ENCODE measurements at regions not wholly inside any gene's neighbourhood (a gene's known extent, or its start where the extent isn't known, plus 50 kb on each side); places are given as distances from the start of the nearest gene placed in this dataset.

DNA sequence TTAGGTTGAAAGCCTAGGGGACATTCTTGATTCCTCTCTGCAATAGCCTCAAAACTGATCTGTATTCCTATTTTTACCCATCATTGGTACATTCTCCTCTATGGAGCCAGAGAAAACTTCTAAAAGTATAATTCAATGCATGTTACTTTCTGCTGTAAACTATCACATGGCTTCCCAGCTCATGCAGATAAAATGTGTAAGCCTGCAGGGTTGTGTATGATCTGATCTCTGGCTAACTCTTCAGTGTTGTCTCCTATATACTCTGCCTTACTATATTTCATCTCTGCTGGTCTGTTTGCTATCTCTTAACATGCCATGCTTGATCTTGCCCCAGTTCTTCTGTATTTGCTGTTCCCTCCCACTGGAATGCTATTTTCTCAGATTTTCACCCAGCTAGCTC, 323.3 kb upstream of the RSPO3 start:
- H3K4me1 Mint-ChIP-seq: no peaks in the 10 kb centered on the region
- H3K9me3 Mint-ChIP-seq: no peaks in the 10 kb centered on the region
- no peaks in the 10 kb centered on the region for H3K36me3 Mint-ChIP-seq
- H3K4me3 Mint-ChIP-seq: no peak overlapping the region
- POLR2A ChIA-PET: no interaction called here
- H3K27me3 Mint-ChIP-seq: peaks cover 0 to 8% (median 0%) of the 10 kb centered on the region in 5 donors
- H3K27ac Mint-ChIP-seq: no peak overlapping the region
- ATAC-seq (no peak), DNase-seq (no peak)

DNA sequence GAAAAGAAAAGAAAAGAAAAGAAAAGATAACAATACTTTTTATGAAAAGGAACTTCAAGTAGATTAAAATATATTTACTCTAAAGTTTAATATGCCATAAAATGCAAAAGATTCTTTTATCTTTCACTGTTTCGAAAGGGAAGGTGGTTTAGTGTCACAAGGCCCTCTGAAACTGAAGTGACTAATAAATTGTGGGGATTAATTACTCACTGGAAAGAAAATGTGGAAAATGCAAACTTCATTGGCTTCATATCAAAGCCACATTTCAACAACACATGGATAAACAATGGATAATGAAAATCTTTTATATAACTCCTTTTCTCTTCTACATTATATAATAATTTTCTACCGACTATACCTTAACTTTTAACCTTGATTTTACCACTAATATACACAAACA, 320.5 kb upstream of the RSPO3 start:
- Mint-ChIP-seq H3K36me3 (no peaks in the 10 kb centered on the region), H3K4me3 (no peak overlapping the region), H3K9me3 (no peaks in the 10 kb centered on the region), H3K27ac (no peak overlapping the region), H3K4me1 (no peaks in the 10 kb centered on the region), H3K27me3 (peaks cover 0 to 13% (median 0%) of the 10 kb centered on the region in 5 donors)
- ATAC-seq (no peak), DNase-seq (no peak)
- POLR2A ChIA-PET: no interaction called here

DNA sequence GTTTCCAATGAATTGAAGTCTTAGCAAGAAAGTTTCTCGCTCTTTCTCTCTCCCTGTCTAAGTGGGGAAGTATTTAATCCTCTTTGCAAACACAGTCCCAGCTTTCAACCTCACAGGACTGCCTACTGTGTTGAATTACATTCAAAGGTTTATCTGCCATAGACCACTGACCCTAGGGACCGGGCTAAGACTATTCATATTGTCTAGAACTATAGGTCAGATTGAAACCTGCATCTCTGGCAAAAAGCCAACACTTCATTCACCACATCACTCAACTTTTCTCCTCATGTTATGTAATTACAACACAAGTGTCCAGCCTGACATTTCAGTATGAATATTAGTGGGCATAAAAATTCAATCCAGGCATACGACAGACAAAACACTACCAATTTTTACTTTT, 314.7 kb upstream of the RSPO3 start:
- peaks cover 0 to 14% (median 4%) of the 10 kb centered on the region in 5 donors for H3K27me3 Mint-ChIP-seq
- ATAC-seq (no peak), DNase-seq (no peak)
- no peaks in the 10 kb centered on the region for H3K4me1 Mint-ChIP-seq
- H3K9me3 Mint-ChIP-seq: no peaks in the 10 kb centered on the region
- POLR2A ChIA-PET: no interaction called here
- H3K36me3 Mint-ChIP-seq: no peaks in the 10 kb centered on the region
- no peak overlapping the region for H3K27ac Mint-ChIP-seq
- no peak overlapping the region for H3K4me3 Mint-ChIP-seq

DNA sequence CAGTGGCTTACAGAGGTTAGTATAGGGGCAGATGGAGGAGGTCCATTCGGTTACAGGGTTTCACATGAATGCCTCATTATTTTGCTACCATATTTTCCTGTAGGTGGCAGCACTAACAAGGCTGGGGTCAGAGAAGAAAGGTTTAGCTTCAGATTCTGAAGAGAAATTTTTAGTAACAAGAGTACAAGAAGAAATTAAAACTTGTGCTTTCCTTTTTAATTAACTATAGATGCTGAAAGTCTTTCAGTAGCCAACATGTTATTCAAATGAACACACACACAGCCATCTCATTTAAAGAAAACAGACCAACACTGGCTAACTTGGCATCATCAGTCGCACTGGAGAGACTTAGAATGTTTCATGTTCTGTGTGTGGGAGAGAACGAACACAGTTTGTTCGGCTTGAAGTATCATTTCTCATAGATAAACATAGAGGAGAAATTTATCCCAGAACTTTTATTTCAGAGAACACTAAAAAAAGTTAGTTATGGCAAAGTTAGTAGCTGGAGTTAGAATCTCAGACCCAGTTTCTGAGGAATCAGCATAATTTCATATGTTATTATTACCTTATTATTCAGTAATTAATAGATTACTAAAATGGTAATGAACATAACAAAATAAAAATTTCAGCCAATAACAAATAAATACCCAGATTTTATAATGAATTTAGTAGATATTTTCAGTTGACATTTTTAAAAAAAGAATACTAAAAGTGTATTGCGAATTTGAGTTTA, 314.0 kb upstream of the RSPO3 start:
- Mint-ChIP-seq H3K4me3 (no peak overlapping the region), H3K4me1 (no peaks in the 10 kb centered on the region), H3K36me3 (no peaks in the 10 kb centered on the region), H3K27me3 (peaks cover 0 to 10% (median 4%) of the 10 kb centered on the region in 5 donors), H3K9me3 (no peaks in the 10 kb centered on the region), H3K27ac (no peak overlapping the region)
- ATAC-seq (no peak), DNase-seq (no peak)
- POLR2A ChIA-PET: no interaction called here

DNA sequence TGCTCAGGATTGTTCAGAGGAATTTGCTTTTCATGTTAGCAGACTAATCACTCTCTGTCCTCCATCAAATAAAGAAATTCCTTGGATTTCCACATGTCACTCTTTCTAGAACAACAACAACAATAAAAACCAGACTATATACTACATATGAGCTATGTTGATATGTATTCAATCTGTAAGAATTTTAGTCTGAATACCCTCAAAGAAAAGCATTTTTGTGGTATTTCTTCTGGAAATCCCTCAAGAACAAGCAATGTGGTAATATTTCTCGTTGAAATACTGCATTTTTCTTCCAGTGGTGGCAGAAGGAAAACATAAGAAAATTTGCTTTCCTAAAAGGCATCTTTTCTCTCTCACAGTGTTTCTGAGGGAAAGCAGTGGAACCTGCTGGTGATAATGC, 312.6 kb upstream of the RSPO3 start:
- Mint-ChIP-seq H3K9me3 (peaks cover 0 to 1% (median 0%) of the 10 kb centered on the region in 9 donors), H3K27me3 (peaks cover 0 to 10% (median 4%) of the 10 kb centered on the region in 5 donors), H3K4me1 (no peaks in the 10 kb centered on the region), H3K27ac (no peak overlapping the region), H3K36me3 (no peaks in the 10 kb centered on the region), H3K4me3 (no peak overlapping the region)
- DNase-seq (no peak), ATAC-seq (no peak)
- POLR2A ChIA-PET: no interaction called here

DNA sequence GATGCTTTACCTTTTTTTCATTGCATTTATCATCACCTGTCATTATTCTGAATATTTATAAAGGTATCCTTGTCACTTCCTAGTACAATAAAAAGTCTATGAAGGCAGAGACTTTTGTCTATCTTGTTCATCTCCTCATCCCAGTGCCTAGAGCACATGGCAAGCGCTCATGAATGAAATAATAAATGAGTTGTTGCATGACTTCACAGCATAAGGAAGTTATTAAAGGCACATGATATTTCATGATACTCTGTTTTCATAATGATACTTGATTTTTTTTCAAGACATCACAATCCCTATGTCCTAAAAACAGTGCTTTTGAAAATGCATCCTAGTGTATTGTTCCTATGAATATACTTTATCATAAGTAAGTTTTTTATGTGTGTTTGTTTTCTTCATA, 310.6 kb upstream of the RSPO3 start:
- peaks cover 0 to 9% (median 4%) of the 10 kb centered on the region in 5 donors for H3K27me3 Mint-ChIP-seq
- no peak for DNase-seq
- POLR2A ChIA-PET: no interaction called here
- H3K4me3 Mint-ChIP-seq: no peak overlapping the region
- H3K9me3 Mint-ChIP-seq: peaks cover 0 to 1% (median 0%) of the 10 kb centered on the region in 9 donors
- H3K27ac Mint-ChIP-seq: no peak overlapping the region
- H3K4me1 Mint-ChIP-seq: peaks cover 0 to 3% (median 0%) of the 10 kb centered on the region in 4 donors
- H3K36me3 Mint-ChIP-seq: no peaks in the 10 kb centered on the region
- ATAC-seq: no peak

DNA sequence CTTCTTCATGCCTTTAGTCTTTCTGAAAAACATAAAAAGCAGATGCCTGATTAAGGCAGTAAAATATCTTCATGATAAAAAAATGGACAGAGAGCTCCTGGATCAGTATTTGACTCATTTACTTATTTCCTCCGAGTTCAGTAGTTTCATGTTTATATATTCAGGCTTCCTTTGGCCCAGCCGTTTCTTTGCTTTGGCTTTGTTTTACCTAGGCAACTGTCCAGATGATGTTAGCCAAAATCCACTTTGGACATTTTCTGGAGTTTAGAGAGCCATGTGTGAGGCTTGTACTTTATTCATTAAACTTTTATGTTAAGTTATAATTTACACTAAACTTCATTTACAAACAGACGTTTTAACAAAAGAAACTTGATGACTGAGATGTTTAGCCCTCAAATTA, 307.1 kb upstream of the RSPO3 start:
- Mint-ChIP-seq H3K27ac (no peak overlapping the region), H3K27me3 (peaks cover 0 to 12% (median 4%) of the 10 kb centered on the region in 5 donors), H3K36me3 (no peaks in the 10 kb centered on the region), H3K9me3 (peaks cover 0 to 5% (median 0%) of the 10 kb centered on the region in 9 donors), H3K4me1 (peaks cover 0 to 3% (median 0%) of the 10 kb centered on the region in 4 donors), H3K4me3 (no peak overlapping the region)
- POLR2A ChIA-PET: no interaction called here
- no peak for ATAC-seq
- no peak for DNase-seq

DNA sequence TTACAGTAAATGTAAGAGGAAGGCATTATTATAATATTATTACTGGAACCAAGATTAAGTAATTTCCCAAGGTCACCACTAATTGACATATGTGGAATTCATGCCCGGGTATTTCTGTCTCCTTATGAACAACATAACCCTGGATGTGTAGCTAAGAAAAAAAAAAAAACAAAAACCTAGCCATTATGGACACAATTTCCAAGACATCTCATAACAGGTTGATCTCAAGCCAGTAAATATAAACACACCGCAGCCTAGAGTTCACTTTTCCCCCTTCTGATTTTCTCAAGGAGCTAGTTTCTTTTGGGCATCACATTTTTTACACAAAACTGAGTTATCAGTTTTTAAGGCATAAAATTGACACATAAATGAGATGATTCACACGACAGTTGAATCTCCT, 306.5 kb upstream of the RSPO3 start:
- Mint-ChIP-seq H3K27ac (no peak overlapping the region), H3K9me3 (peaks cover 0 to 10% (median 0%) of the 10 kb centered on the region in 9 donors), H3K4me1 (peaks cover 0 to 3% (median 0%) of the 10 kb centered on the region in 4 donors), H3K27me3 (peaks cover 0 to 13% (median 3%) of the 10 kb centered on the region in 5 donors), H3K4me3 (no peak overlapping the region), H3K36me3 (no peaks in the 10 kb centered on the region)
- POLR2A ChIA-PET: no interaction called here
- DNase-seq (no peak), ATAC-seq (no peak)

DNA sequence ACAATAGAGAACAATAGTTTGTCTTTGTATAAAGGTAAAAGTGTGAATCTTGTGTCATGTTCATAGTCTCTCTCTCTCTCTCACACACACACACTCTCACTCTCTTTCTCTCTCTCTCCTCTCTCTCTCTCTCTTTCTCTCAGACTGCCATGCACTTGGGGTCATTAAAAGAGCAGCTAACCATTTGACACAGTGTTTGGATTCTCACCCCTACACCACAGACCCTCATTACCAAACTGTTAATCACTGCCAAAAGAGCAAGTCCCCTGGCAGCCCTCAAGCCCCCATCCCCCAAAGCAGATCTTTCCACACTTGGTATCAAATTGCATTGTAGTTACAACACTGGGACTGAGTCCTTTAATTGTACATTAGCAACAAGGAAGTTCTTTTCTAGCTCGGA, 305.8 kb upstream of the RSPO3 start:
- H3K9me3 Mint-ChIP-seq: peaks cover 0 to 10% (median 0%) of the 10 kb centered on the region in 9 donors
- DNase-seq (no peak), ATAC-seq (no peak)
- no peak overlapping the region for H3K4me3 Mint-ChIP-seq
- no peaks in the 10 kb centered on the region for H3K36me3 Mint-ChIP-seq
- no peak overlapping the region for H3K27ac Mint-ChIP-seq
- peaks cover 0 to 3% (median 0%) of the 10 kb centered on the region in 4 donors for H3K4me1 Mint-ChIP-seq
- H3K27me3 Mint-ChIP-seq: peaks cover 0 to 10% (median 1%) of the 10 kb centered on the region in 5 donors
- POLR2A ChIA-PET: no interaction called here

DNA sequence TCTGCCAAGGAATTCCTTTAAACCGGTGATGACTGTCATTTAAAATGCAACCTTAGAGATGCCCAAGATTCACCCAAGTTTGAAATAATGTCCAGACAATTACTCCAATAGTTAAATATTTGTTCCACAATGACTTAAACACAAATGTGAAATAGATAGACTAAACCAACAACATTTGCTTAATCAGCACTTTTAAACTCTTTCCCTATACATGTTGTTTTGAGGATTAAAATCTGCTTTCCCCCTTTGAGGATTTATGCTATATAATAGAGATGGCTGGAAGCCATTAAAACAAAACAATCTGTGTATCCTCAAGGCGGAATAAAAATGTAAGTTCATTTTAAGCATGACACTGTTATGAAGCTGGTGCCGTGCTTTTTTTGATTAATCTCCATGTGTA, 297.8 kb upstream of the RSPO3 start:
- POLR2A ChIA-PET: no interaction called here
- no peak overlapping the region for H3K4me3 Mint-ChIP-seq
- H3K36me3 Mint-ChIP-seq: no peaks in the 10 kb centered on the region
- H3K27ac Mint-ChIP-seq: no peak overlapping the region
- peaks cover 0 to 10% (median 0%) of the 10 kb centered on the region in 9 donors for H3K9me3 Mint-ChIP-seq
- no peaks in the 10 kb centered on the region for H3K4me1 Mint-ChIP-seq
- DNase-seq (no peak), ATAC-seq (no peak)
- H3K27me3 Mint-ChIP-seq: peaks cover 0 to 5% (median 2%) of the 10 kb centered on the region in 5 donors

DNA sequence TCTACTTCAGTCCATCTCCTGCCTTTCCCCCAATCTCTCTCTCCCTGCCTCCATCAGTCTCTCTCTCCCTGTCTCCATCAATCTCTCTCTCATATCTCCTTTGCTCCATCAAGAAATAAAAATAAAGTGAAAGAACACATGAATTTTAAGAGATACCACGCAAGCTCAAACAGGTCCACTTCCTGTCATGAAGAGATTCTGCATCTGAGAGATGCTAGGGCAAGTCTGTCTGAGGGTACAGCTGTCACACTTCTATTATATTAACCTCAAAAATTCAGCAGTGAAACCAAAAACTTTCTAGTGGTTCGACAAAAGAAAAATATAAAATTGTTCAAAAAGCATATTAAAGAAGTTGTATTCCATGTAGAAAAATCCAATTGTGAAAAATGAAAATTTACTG, 296.8 kb upstream of the RSPO3 start:
- Mint-ChIP-seq H3K4me1 (no peaks in the 10 kb centered on the region), H3K36me3 (no peaks in the 10 kb centered on the region), H3K4me3 (no peak overlapping the region), H3K27me3 (peaks cover 0 to 2% (median 0%) of the 10 kb centered on the region in 5 donors), H3K27ac (no peak overlapping the region), H3K9me3 (peaks cover 0 to 2% (median 0%) of the 10 kb centered on the region in 9 donors)
- POLR2A ChIA-PET: no interaction called here
- DNase-seq (no peak), ATAC-seq (no peak)

DNA sequence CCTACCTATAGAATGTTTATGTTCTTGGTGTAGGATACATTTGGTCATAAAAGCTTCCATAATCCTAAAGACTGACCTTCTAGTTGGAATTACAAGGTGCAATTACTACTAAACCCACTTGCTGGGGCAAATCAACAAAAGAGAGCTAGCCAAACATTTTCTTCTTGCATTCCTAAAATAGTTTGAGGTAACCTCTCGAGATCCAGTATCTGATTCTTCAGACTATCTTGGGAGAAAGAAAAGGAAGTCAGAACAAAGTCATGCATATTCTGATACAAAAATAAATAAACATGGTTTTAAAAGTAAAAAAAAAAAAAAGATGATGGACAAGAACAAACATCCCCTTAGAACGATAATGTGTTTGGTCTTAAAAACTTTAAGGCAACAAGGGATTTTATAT, 294.2 kb upstream of the RSPO3 start:
- H3K4me1 Mint-ChIP-seq: no peaks in the 10 kb centered on the region
- no peak overlapping the region for H3K4me3 Mint-ChIP-seq
- no peaks in the 10 kb centered on the region for H3K9me3 Mint-ChIP-seq
- POLR2A ChIA-PET: no interaction called here
- DNase-seq: no peak
- no peaks in the 10 kb centered on the region for H3K36me3 Mint-ChIP-seq
- no peaks in the 10 kb centered on the region for H3K27me3 Mint-ChIP-seq
- H3K27ac Mint-ChIP-seq: no peak overlapping the region
- no peak for ATAC-seq

DNA sequence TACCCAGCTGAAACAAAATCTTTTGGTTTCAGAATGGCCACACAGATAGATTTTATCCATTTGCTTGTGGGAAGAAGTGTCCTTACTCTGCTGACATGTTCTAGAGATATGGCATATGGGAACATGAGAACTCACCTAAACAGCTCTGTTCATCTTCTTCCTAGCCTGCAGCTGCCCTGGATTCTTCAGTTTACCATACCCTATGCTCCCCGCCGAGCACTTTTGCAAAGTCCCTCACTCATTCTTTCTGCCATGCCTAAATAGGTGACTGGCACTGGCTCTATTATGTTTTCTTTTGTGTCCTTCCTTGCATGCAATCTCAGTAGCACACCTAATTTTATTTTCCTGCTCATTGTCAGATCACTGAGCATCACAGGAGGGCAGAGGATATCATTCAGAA, 293.7 kb upstream of the RSPO3 start:
- Mint-ChIP-seq H3K4me3 (no peak overlapping the region), H3K4me1 (no peaks in the 10 kb centered on the region), H3K27me3 (no peaks in the 10 kb centered on the region), H3K27ac (no peak overlapping the region), H3K36me3 (no peaks in the 10 kb centered on the region), H3K9me3 (no peaks in the 10 kb centered on the region)
- DNase-seq: no peak
- POLR2A ChIA-PET: no interaction called here
- ATAC-seq: no peak

DNA sequence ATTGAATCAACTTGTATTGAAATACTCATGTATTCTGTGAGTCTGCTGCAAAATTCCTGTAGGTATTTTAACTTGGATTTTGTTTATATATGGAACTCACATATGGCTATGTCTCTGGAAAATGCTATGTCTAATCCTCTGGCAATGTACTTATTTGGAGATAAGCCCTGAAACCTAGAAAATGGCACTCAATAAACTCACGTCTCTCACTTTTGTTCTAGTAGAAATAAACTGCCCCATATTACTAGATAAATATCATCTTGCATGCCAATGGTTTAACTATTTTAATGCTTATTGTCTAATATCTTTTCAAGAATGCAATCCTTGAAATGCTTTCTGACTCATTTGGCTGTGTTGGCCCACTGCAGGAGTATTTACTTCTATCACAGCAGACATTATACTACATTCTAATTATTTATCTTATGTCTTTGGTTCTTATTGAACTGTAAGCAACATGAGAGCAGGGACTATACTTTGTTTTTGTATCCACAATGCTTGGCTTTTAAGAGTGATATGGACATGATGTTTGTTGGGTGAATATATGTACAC, 292.2 kb upstream of the RSPO3 start:
- H3K27me3 Mint-ChIP-seq: no peaks in the 10 kb centered on the region
- no peaks in the 10 kb centered on the region for H3K9me3 Mint-ChIP-seq
- H3K4me1 Mint-ChIP-seq: no peaks in the 10 kb centered on the region
- DNase-seq: no peak
- H3K36me3 Mint-ChIP-seq: no peaks in the 10 kb centered on the region
- no peak overlapping the region for H3K4me3 Mint-ChIP-seq
- POLR2A ChIA-PET: no interaction called here
- H3K27ac Mint-ChIP-seq: no peak overlapping the region
- no peak for ATAC-seq

Measured in naive thymus-derived CD8-positive, alpha-beta T cell (primary cell).